ENCODE measurements at regions not wholly inside any gene's neighbourhood (a gene's known extent, or its start where the extent isn't known, plus 50 kb on each side); places are given as distances from the start of the nearest gene placed in this dataset.

- no peaks in the 10 kb centered on the region for H3K36me3 Mint-ChIP-seq (ENCODE audit: low read depth, unreplicated experiment)
Measured at GRCh38 chr1:116243333-116244054, 129.6 kb upstream of the ATP1A1 start.

DNA sequence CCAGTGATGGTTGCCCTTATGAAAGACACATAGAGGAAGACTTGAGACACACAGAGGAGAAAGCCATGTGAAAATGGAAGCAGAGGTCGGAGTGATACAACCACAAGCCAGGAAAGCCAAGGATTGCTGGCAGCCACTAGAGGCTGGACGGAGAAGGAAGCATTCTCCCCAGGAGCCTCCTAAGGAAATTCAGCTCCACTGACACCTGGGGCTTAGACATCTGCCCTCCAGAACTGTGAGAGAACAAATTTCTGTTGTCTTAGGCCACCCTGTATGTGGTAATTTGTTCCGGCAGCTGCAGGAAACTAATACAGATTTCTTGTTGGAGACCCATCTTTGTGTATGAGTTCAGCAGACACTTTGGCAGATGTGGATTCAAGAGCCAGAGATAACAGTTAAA, 126.9 kb upstream of the ATP1A1 start:
- H3K36me3 ChIP-seq (ENCODE audit: insufficient read depth, low read length) = no peaks in the 10 kb centered on the region

More at GRCh38 chr1:116243333-116244054, 129.6 kb upstream of the ATP1A1 start:
- DNase-seq (ENCODE audit: low read depth) (no peak), FAIRE-seq (no peak)
- Histone ChIP-seq H3K79me2 (ENCODE audit: insufficient read depth, low read length) (no peaks in the 10 kb centered on the region), H3K36me3 (ENCODE audit: insufficient read depth, low read length) (no peaks in the 10 kb centered on the region), H3K4me1 (ENCODE audit: insufficient read depth, low read length) (no peaks in the 10 kb centered on the region), H3K4me2 (ENCODE audit: low read length) (no peak overlapping the region), H3K9ac (ENCODE audit: low read length) (no peak overlapping the region), H3K9me3 (ENCODE audit: insufficient read depth, low read depth, low read length) (no peaks in the 10 kb centered on the region), H2AFZ (ENCODE audit: low read depth, low read length) (no peak overlapping the region), H3K27ac (ENCODE audit: low read depth, low read length) (no peak overlapping the region), H4K20me1 (ENCODE audit: insufficient read depth, low read length) (no peaks in the 10 kb centered on the region), H3K27me3 (ENCODE audit: insufficient read depth, low read length) (no peaks in the 10 kb centered on the region), H3K4me3 (ENCODE audit: insufficient read depth, low read depth, low read length) (no peak overlapping the region)
- Mint-ChIP-seq H3K9me3 (ENCODE audit: unreplicated experiment) (no peaks in the 10 kb centered on the region), H3K4me3 (ENCODE audit: unreplicated experiment) (no peak overlapping the region), H3K27me3 (ENCODE audit: low read depth, unreplicated experiment) (peaks cover 14% of the 10 kb centered on the region), H3K27ac (ENCODE audit: unreplicated experiment) (no peak overlapping the region), H3K4me1 (ENCODE audit: low read depth, unreplicated experiment) (no peaks in the 10 kb centered on the region)
- TF ChIP-seq CTCF (IDR thresholded peaks at IDR 0.05; ENCODE audit: insufficient read depth, low read depth, low read length) (no peak), EZH2 (IDR thresholded peaks at IDR 0.05; ENCODE audit: insufficient read depth, low read length) (no peak)

More for the DNA sequence above, 126.9 kb upstream of the ATP1A1 start:
- no peaks in the 10 kb centered on the region for H3K4me1 Mint-ChIP-seq (ENCODE audit: low read depth, unreplicated experiment)
- H3K4me2 ChIP-seq (ENCODE audit: low read length) = no peak overlapping the region
- H3K79me2 ChIP-seq (ENCODE audit: insufficient read depth, low read length) = no peaks in the 10 kb centered on the region
- no peaks in the 10 kb centered on the region for H3K9me3 Mint-ChIP-seq (ENCODE audit: unreplicated experiment)
- H3K9ac ChIP-seq (ENCODE audit: low read length) = no peak overlapping the region
- no peaks in the 10 kb centered on the region for H4K20me1 ChIP-seq (ENCODE audit: insufficient read depth, low read length)
- FAIRE-seq = no peak
- H3K27ac ChIP-seq (ENCODE audit: low read depth, low read length) = no peak overlapping the region
- H3K4me1 ChIP-seq (ENCODE audit: insufficient read depth, low read length) = no peaks in the 10 kb centered on the region
- no peaks in the 10 kb centered on the region for H3K36me3 Mint-ChIP-seq (ENCODE audit: low read depth, unreplicated experiment)
- no peak for TF ChIP-seq CTCF (IDR thresholded peaks at IDR 0.05; ENCODE audit: insufficient read depth, low read depth, low read length)
- no peak for TF ChIP-seq EZH2 (IDR thresholded peaks at IDR 0.05; ENCODE audit: insufficient read depth, low read length)
- no peak overlapping the region for H3K4me3 Mint-ChIP-seq (ENCODE audit: unreplicated experiment)
- no peak for DNase-seq (ENCODE audit: low read depth)
- H3K4me3 ChIP-seq (ENCODE audit: insufficient read depth, low read depth, low read length) = no peak overlapping the region
- H3K9me3 ChIP-seq (ENCODE audit: insufficient read depth, low read depth, low read length) = no peaks in the 10 kb centered on the region
- H2AFZ ChIP-seq (ENCODE audit: low read depth, low read length) = no peak overlapping the region
- no peaks in the 10 kb centered on the region for H3K27me3 ChIP-seq (ENCODE audit: insufficient read depth, low read length)
- peaks cover 5% of the 10 kb centered on the region for H3K27me3 Mint-ChIP-seq (ENCODE audit: low read depth, unreplicated experiment)
- no peak overlapping the region for H3K27ac Mint-ChIP-seq (ENCODE audit: unreplicated experiment)
